Ovary (tissue), 7 donors: ENCODE measurements at regions not wholly inside any gene's neighbourhood (a gene's known extent, or its start where the extent isn't known, plus 50 kb on each side); places are given as distances from the start of the nearest gene placed in this dataset.

ENCODE experiments used
- DNase-seq, 5 donors: peaks; one replicate each; pipeline ENCODE4 v3.0.0-alpha.2; 2019 to 2020
- H3K27ac ChIP-seq, 2 donors: fragments of 200-600 bp; one replicate each; pipeline versions ENCODE4 v1.5.1 to v1.8.0; 2019 to 2022
- H3K27me3 ChIP-seq: fragments of 200-600 bp; one replicate; pipeline ENCODE4 v1.8.0; 2022
- H3K36me3 ChIP-seq: fragments of 200-600 bp; sonication (generic); one replicate; pipeline ENCODE4 v1.5.1; 2019
- H3K4me1 ChIP-seq: one replicate; pipeline ENCODE4 v1.8.1; 2013; ENCODE audit warnings: mild to moderate bottlenecking, moderate library complexity; ENCODE audit not compliant: insufficient read depth
- H3K4me3 ChIP-seq: fragments of 200-600 bp; sonication (generic); one replicate; pipeline ENCODE4 v1.5.1; 2017
- H3K9me3 ChIP-seq, 2 donors: fragments of 200-600 bp in 1 of 2; sonication (generic) in 1 of 2; one replicate each; pipeline versions ENCODE4 v1.5.1 to v1.8.1; 2013 to 2019; ENCODE audit warnings: mild to moderate bottlenecking in 1 of 2, moderate library complexity in 1 of 2
- CTCF ChIP-seq, 3 donors: fragments of 450-650 bp in 2 of 3; fragments of 200-600 bp in 1 of 3; IDR thresholded peaks; one replicate each; pipeline versions ENCODE4 v1.5.1 to v1.8.0; 2016 to 2022; ENCODE audit warnings: antibody characterized with exemption in 3 of 3, mild to moderate bottlenecking in 1 of 3
- EP300 ChIP-seq: sonication (generic); formaldehyde crosslinking; IDR thresholded peaks from one replicate; pipeline ENCODE4 v1.6.1; 2017; ENCODE audit warnings: antibody characterized with exemption
- POLR2A ChIP-seq: fragments of 450-650 bp; IDR thresholded peaks from one replicate; pipeline ENCODE4 v1.6.1; 2017; ENCODE audit warnings: antibody characterized with exemption, mild to moderate bottlenecking, moderate library complexity
- WGBS, 3 donors: extraction: QIAGEN DNeasy Blood & Tissue Kit in 1 of 3; methylation state at CpG; one replicate each; pipeline versions ENCODE4 v1.1.5 to v1.1.7; 2013 to 2017; 5-methylcytosine and 5-hydroxymethylcytosine counted together
- intact Hi-C, 4 donors: fragments of 100-400 bp; cut with DNase I; formaldehyde crosslinking; loops; one replicate each; pipeline versions ENCODE4 v1.11.0 to v1.15.1; 2022 to 2023
- donor health status: DM: no; HTN: no; CAD: no; lungs with moderate emphysema.
- donor health status: DM: no; HTN: no; CAD: no.
- donor health status: Bipolar disorder and iron deficiency.
- donor health status: DM: no; HTN: no; CAD: no.
- donor health status: DM: yes; HTN: yes; CAD: no.

- DNase-seq: no peak
- Histone ChIP-seq H3K27ac (no peak overlapping the region), H3K36me3 (no peaks in the 10 kb centered on the region), H3K4me1 (no peaks in the 10 kb centered on the region), H3K4me3 (no peak overlapping the region), H3K27me3 (no peaks in the 10 kb centered on the region), H3K9me3 (no peaks in the 10 kb centered on the region)
- intact Hi-C loops: no loop called here
- no peak for TF ChIP-seq POLR2A
- no peak for TF ChIP-seq CTCF (IDR thresholded peaks at IDR 0.05)
- TF ChIP-seq EP300: no peak
These were observed 427.9 kb upstream of the AGTR1 start for GRCh38 chr3:148269816-148270215.

GRCh38 chr3:148280623-148281242, 417.0 kb upstream of the AGTR1 start:
- Histone ChIP-seq H3K4me1 (no peaks in the 10 kb centered on the region), H3K27me3 (no peaks in the 10 kb centered on the region), H3K9me3 (no peaks in the 10 kb centered on the region), H3K4me3 (no peak overlapping the region), H3K36me3 (no peaks in the 10 kb centered on the region), H3K27ac (no peak overlapping the region)
- DNase-seq: peak in 1 of 5 donors; percentile 26
- intact Hi-C loops: no loop called here
- TF ChIP-seq POLR2A: no peak
- TF ChIP-seq CTCF (IDR thresholded peaks at IDR 0.05): no peak
- no peak for TF ChIP-seq EP300
- WGBS, 3 donors: 94 to 98% (median 95%) methylated on average over 23 to 38 of the region's 38 CpGs

GRCh38 chr3:148289159-148289558, 408.5 kb upstream of the AGTR1 start:
- intact Hi-C loops: no loop called here
- Histone ChIP-seq H3K4me1 (no peaks in the 10 kb centered on the region), H3K36me3 (no peaks in the 10 kb centered on the region), H3K4me3 (no peak overlapping the region), H3K27ac (no peak overlapping the region), H3K27me3 (no peaks in the 10 kb centered on the region), H3K9me3 (no peaks in the 10 kb centered on the region)
- WGBS, 3 donors: 77 to 93% (median 93%) methylated on average over 6 of the region's 6 CpGs
- TF ChIP-seq POLR2A (no peak), CTCF (IDR thresholded peaks at IDR 0.05) (no peak), EP300 (no peak)
- DNase-seq: no peak

GRCh38 chr3:148297013-148297412, 400.7 kb upstream of the AGTR1 start:
- intact Hi-C loops: no loop called here
- no peak for TF ChIP-seq CTCF (IDR thresholded peaks at IDR 0.05)
- no peak for TF ChIP-seq POLR2A
- Histone ChIP-seq H3K27ac (no peak overlapping the region), H3K4me1 (no peaks in the 10 kb centered on the region), H3K27me3 (no peaks in the 10 kb centered on the region), H3K36me3 (no peaks in the 10 kb centered on the region), H3K4me3 (no peak overlapping the region), H3K9me3 (no peaks in the 10 kb centered on the region)
- no peak for DNase-seq
